ENCODE measurements at regions not wholly inside any gene's neighbourhood (a gene's known extent, or its start where the extent isn't known, plus 50 kb on each side); places are given as distances from the start of the nearest gene placed in this dataset.

DNA sequence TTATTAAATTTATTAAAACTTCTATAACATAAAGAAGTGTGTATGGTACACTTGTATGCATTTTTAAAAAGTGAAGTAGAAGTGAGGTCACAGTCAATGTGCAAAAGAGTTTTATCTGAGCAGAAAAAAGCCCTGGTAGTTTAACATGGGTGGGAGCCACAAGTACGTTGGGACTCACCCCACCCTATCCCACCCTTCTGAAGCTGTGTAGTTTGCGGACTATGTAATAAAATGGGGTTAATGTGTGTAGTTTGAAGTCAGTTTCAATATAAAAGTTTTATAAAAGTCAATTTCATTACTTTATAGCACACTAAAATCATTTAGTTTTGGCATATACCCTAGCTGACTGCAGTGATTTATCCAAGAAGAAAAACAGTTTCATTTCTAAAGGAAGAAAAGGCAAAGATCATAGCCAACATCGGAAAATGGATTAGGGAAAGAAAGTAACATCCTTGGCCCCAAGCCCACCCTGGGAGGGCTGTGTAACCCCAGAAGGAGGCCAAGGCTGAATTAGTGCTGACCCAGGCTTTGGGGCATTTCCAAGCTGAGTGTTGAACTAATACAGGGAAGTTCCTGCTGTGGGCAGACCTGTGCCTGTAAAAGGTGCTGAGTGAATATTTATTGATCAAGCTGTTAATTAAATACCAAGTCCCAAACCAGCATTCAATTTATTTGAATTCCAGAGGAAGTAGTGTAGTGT is 398.6 kb upstream of the ADAMTSL1 start:
- DNase-seq, result no peak

- DNase-seq, result no peak
Measured at GRCh38 chr9:18077941-18078678, 395.8 kb upstream of the ADAMTSL1 start.

- DNase-seq, result no peak
Measured at GRCh38 chr9:18092138-18092537, 381.8 kb upstream of the ADAMTSL1 start.

GRCh38 chr9:18106006-18106560 is 367.9 kb upstream of the ADAMTSL1 start:
- DNase-seq, result no peak

DNA sequence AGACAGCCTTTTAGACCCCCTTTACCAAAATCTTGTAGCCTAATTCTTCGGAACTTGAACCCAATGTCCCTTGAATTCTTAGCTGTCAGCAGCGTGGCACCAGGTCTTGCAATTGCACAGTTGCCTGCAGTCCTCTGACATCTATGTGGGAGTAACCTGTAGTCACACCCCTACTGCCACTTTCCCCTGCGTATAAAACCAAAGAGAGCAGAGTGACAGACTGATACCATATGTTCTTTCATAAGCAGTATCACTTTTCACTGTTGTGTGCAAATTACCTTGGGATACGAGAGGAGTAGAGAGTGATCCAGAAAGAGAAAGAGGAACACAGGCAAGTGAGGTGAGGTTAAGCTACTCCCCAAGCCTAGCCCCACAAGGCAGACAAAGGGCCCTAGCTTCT is 364.3 kb upstream of the ADAMTSL1 start:
- no peak for DNase-seq

- no peak for DNase-seq
Measured at GRCh38 chr9:18111146-18111545, 362.8 kb upstream of the ADAMTSL1 start.

DNA sequence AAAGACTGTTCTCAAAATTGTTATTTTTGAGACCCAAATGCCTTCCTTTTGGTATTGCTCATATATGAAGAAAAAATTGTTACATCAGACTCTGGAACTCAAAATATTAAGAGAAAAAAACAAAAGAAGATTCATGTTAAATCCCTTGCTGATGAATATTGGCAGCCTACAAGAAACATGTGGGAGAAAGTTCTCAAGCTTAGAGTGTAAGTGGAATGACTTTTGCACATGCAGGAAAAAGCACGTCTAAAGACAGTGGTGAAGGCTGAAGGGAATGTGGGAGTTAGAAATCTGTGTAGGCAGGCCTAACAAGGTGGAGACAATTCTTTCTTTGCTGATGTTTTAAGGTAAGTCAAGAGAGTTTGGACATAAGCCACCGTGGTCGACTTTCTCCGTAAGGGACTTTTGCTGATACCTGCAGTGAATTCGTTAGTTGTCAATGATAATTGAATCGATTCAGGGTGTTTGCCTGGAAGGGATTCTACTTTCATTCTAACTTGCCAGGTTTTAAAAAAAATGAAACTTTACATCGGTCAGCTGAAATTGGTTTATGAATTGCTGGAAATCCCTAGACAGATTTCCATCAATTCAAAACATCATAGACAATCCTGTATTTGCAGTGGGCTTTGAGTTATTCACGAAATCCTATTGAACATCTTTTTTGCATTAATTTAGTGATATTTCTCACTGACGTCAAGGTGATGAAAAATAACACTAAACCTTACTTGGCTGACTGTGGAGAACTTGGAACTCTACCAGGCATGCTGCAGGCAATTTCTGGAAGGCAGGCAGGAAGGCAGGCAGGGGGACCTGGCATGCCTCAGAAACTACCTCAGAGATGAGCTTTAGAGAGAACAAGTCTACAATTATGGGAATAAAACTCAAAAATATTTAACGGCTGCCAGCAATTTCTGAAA is 359.1 kb upstream of the ADAMTSL1 start:
- DNase-seq, result no peak

GRCh38 chr9:18118268-18118667 is 355.7 kb upstream of the ADAMTSL1 start:
- no peak for DNase-seq

GRCh38 chr9:18122171-18122570 is 351.8 kb upstream of the ADAMTSL1 start:
- DNase-seq, result no peak

- DNase-seq, result no peak
Measured at GRCh38 chr9:18124760-18125159, 349.2 kb upstream of the ADAMTSL1 start.

DNA sequence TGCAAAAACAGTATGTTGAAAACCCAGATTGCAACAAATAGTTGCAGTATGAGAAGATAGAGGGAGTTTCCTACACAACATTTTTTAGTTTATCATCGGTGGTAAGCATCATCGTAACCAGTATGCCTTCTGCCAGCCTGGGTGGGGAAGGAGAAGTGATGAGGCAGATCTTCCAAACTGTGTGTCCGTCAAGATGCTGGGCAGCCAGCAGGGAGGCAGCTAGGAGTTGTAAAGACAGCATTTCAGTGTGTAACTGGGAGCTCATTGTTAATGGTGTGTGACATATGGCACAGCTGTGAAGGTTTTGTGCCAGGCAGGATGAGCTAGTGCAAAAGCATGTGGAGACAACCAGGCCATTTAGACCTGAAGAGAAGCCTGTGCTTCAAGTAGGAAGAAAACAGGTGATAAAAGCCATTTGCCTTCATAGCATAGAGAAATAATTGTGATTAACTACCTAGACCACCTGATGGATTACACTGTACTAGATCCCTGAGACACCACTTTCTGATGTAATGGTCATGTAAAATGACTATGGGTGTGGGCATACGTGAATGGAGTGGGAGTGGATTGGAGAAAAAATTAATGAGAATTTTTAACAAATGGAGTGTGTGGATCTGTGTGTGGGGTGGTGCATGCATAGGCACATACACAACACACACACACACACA is 347.0 kb upstream of the ADAMTSL1 start:
- DNase-seq, result no peak

DNA sequence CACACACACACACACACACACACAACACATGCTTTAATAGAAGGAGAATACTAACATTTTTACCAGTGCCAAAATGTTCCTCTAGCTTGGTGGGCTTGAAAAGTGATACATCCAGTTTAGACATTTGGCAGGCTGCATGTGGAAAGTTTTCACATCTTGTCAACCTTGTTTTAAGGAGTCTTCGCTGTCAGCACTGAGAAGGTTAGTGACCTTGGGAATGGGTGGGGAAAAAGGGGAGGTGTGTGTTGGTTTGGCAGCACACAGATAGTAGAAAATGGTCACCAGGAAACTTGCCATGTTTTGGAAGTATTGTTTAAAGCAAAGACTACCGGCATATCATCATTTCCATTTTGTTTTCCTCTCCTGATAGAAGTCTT is 346.5 kb upstream of the ADAMTSL1 start:
- no peak for DNase-seq

DNA sequence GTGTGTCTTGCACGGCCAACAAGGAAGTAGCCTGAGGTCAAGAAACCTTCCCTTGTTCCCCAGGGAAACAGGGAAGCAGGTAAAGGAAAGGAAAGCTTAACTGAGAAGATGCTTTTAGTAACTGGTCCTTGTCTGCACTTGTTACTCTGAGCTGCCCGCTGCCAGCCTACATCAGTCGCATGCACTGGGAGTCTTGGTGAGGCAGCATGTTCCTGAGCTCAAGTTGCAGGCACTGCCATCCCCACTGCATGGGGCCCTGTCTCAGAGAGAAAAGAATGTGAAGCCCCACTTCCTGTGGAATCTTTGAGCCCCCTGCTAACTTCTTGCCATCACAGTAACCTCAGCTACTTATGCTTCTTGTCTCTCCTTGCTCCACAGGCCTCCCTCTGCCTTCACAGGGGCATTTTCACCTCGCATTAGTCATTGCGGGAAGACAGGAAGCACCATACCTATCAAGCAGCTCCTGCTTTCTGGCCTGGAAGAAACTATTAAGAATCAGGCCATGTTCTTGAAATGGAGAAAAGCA is 344.1 kb upstream of the ADAMTSL1 start:
- no peak for DNase-seq

- DNase-seq, result no peak
Measured at GRCh38 chr9:18136354-18136994, 337.5 kb upstream of the ADAMTSL1 start.

- no peak for DNase-seq
Measured at GRCh38 chr9:18137815-18138214, 336.1 kb upstream of the ADAMTSL1 start.

- no peak for DNase-seq
Measured at GRCh38 chr9:18138656-18139055, 335.3 kb upstream of the ADAMTSL1 start.

DNA sequence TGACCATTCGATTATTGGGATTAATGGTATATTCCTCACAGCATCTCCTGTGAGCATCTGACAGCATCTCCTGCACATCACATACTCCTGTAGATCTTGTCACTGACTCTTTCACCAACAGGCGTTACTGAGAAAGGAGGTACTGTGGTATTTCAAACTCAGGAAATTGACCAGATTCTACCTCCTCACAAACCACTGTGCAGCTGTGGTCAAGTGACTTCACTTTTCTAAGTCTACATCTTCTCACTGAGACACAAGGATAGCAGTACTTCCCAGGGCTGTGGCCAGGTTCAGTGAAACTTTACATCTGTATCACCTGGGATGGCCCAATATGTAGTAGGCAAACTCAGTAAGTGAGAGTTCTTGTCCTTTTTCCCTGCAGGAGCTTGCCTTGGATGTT is 332.3 kb upstream of the ADAMTSL1 start:
- no peak for DNase-seq

DNA sequence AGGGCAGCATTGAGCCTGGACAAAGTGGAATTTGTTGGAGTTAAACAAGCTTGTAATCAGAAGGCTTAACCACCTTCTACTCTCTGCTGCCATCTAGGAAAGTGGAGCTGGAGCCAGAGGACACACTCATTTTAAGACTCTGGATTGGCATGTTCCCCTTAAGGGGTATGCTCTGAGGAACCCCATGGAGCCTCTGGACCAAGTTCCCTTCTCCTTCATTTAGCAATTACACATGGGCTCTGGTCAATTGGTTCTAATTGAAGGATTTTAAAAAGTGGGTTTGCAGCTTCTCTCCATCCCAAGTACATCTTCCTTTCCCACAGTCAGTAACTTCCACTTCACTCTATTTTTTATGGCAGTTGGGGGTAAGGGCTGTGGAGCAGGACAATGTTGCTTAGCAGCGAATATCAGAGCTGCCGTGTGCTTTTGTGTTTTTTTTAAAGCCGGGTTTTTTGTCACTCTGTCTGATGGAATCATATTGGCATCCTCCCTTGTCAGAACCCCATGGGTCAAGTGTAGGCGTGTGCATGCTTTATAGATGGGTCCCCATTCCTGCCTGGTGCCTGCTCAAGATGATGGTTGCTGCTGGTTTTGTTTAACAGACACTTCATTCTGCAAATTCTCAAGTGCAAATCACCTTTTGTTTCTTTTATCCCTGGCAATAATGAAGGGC is 330.7 kb upstream of the ADAMTSL1 start:
- DNase-seq, result no peak

- DNase-seq, result no peak
Measured at GRCh38 chr9:18146329-18146728, 327.6 kb upstream of the ADAMTSL1 start.

GRCh38 chr9:18149471-18150011 is 324.4 kb upstream of the ADAMTSL1 start:
- no peak for DNase-seq

- no peak for DNase-seq
Measured at GRCh38 chr9:18154661-18155060, 319.3 kb upstream of the ADAMTSL1 start.

All from NCI-H1930 (cell line).